HG02884 (cell line): ENCODE measurements at regions not wholly inside any gene's neighbourhood (a gene's known extent, or its start where the extent isn't known, plus 50 kb on each side); places are given as distances from the start of the nearest gene placed in this dataset.
A peak's percentile ranks its signal among the peaks of the same experiment; 100 is the strongest.

Experiments used
- ATAC-seq: cut with Tn5 transposase; IDR thresholded peaks from one replicate; pipeline ENCODE4 v1.9.1; 2021; ENCODE audit warnings: mild to moderate bottlenecking, moderate library complexity; ENCODE audit not compliant: unreplicated experiment

DNA sequence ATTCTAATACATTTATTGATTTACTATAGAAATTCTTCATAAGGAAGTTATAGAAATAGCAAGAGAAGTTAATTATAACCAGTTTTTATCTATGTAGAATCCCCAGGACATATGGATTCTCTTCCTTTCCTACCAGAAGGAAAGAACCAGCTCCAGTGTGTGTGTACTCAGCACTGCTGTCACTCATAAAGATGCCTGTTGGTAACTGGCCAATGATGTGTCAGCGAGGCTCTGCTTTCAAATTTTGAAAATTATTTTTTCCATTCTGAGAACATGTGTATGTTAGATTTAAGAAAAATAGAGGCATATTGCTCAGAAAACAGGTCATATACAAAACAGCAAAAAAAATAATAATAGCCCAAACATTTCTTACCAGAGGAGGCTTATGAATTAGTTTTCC is 814.8 kb upstream of the IGFBP7 start:
- no peak for ATAC-seq

DNA sequence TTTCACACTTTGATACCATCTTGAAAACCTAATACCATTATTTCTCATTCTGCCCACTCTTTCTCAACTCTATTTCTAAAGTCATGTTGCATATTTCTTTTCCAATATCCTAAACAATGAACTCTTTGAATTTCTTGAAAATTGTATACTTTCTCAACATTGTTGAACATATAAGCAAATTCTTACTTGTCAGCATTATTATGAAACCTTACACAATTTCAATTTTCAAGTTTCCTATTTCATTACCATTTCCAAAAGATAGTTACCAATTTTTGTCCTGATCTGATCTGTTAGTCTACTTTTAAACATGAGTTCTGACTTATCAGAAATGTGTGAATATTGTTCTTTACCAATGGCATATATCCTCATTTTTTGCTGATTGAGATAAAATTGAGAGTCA is 806.3 kb upstream of the IGFBP7 start:
- no peak for ATAC-seq

DNA sequence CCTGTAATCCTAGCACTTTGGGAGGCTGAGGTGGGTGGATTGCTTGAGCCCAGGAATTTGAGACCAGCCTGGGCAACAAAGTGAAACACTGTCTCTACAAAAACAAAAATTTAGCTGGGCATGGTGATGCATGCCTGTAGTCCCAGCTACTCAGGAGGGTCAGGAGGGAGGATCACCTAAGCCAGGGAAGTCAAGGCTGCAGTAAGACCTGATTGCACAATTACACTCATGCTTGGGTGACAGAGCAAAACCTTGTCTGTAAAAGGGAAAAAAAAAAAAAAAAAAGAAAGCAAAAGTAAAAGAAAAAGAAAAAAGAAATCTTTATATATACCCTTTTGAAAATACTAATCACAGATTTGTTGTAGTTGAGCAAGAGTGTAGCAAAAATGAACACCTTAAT is 801.0 kb upstream of the IGFBP7 start:
- no peak for ATAC-seq

DNA sequence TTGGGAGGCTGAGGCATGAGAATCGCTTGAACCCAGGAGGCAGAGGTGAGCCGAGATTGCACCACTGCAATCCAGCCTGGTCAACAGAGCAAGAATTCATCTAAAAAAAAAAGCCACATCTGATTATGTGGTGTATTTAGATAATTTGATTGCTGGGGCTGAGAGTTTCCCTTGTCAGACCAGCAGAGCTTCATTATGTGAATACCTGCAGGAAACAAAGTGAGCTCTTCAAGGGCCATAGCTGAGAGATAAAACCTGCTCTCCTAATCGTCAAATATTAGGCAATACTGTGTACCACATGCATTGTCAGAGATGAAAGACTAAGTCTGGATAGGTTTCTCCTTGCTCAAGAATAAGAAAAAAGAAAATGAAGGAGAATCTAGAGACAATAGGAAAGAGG is 800.0 kb upstream of the IGFBP7 start:
- no peak for ATAC-seq

DNA sequence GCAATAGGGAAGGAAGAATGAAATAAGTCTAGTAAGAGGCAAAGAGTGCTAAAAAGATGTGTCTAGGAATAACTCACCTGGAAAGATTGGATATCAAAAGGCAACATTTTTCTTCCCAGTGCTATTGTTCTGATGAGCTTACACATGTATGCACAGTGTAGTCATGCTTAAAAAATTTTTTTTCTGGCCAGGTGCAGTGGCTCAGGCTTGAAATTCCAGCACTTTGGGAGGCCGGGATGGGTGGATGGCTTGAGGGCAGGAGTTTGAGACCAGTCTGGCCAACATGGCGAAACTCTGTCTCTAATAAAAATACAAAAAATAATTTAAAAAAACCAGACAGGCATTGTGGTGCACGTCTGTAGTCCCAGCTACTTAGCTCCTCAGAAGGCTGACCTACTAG is 795.8 kb upstream of the IGFBP7 start:
- ATAC-seq: no peak

DNA sequence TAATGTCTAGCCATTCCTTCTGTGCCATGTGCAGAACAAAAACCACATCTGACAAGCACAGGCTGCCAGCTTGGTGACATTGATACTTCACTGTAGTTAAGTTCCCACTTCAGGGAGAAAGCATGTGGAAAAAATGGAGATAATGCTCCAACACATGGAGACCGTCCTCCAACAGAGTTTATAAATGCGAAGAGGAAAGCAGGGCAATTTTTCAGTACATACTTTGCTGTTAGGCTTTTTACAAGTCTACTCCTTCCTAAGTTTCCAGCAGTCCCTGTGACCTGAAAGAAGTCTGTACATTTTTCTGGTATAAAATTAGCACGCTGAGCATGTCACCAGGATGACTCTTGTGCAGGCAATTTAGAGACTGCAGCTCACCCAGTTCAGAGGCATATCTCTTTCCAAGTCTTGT is 766.9 kb upstream of the IGFBP7 start:
- no peak for ATAC-seq

DNA sequence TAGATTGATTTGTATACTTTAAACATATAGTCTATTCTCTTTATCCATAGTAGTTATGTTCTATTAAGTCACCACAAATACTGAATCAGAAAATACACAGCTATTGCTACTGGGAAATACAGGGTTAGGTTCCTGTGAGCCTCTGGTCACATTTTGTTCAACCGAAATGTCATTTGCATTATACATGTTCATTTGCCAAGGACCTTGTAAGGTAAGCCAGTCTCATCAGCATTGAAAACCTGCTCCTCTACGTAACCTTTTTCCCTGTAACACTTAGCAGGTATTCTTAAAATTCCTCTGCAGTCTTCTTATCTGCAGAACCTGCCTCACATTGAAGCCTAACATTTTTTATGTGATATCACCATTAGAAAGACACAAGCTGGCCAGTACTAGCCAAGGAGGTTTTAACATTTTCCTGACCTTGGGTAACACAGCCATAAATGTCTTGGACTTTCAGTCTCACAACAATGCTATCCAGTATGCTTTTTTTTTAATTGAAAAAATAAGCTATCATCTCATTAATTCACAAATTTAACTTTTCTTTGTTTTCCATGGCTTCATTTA is 765.7 kb upstream of the IGFBP7 start:
- ATAC-seq: no peak

DNA sequence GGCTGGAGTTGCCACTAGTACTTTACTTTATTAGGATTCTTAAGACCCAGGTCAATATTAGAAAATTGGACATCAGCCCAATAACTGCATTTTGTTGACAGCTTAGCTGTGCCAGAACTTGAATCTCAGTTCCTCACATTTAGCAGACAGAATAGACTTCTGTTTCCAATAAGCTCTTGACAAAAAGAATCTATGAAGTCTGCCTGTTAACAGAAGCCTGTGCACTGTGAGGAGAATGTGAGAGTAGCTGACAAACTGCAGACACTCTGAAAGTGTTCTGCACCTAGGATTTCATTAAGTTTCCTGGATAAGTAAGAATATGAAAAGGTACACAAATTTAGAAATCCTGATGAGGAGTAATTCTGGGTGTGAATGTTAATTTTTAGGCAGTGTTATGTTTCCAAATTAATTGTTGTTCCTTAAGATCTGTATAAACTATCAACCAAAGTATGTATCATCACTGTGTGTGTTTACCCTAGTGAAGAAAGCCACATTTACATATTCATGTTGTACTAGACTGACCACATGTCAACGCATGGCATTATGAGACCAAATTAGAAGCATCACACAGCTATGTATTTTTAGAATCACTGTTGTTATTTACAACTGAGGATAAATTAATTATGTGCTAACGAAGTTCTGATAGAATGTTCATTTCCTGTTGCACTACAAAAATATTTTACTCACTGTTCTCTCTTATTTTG is 756.4 kb upstream of the IGFBP7 start:
- no peak for ATAC-seq

DNA sequence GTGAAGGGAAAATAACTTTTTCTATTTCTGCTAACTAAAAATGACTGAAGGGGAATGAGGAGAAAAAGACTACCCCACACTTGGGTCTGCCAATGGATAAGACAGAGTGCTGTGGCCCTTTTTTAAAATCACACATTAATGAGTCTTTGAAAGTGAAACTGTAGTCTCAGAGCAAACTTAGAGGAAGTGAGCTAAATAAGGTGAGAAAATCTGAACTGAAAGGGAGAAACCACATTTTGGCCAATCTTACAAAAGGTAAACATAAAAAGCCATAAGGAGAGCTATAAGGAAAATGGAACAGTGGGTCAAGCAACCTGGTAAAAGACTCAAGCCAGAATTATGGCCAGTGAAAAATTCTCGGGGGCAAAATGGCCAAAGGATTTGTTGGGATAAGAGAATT is 755.1 kb upstream of the IGFBP7 start:
- peak; percentile 77 for ATAC-seq

DNA sequence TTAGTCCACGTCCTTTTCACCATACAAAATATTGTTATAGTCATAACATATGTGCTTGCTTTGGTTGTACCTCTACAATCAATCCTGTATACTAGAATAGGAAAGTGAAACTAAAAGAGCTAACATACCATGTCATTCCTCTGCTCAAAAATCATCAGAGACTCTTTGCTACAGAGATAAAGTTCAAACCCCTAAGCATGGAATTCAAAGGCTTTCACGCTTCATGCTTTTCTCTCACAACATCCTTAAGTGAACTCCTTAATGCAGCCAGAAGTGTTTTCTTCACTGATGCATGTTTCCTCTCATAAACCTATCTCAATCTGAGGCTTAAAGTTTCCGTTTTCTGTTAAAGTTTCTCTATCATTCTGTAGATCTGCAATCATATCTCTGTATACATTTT is 744.6 kb upstream of the IGFBP7 start:
- no peak for ATAC-seq

DNA sequence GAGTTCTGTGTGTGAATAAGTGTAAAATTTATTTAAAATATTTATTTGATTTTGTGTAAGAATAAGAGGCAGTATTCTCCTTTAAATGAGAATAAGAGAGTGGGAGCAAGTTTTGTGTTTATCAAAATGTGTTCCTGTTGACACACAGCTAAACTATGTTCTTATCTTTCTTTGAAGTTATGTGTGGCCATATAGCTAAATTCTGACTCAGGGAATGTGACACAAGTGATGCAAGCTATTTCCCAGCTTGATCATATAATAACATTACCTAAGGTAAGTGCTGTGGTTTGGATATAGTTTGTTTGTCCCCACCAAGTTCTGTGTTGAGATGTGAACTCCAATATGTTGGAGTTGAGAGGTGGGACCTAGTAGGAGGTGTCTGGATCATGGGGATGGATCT is 740.0 kb upstream of the IGFBP7 start:
- ATAC-seq: no peak

DNA sequence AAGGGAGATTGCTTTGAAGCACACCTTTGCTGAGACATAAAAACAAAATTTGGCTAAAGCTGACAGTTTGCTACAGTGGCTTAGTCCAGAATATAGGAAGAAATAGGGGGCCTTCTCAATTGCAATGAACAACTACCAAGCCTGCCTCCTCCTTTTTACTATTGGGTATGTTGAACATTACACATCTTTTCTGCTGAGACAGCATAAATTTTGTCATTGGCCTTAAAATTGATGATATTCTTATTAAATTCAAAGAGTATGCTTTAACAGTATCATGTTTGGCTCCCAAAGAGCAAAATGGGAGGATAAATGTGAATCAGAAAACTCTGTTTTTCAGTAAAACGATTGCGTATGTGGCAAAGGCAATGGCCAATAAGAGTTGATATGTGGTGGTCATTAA is 721.9 kb upstream of the IGFBP7 start:
- ATAC-seq: no peak

DNA sequence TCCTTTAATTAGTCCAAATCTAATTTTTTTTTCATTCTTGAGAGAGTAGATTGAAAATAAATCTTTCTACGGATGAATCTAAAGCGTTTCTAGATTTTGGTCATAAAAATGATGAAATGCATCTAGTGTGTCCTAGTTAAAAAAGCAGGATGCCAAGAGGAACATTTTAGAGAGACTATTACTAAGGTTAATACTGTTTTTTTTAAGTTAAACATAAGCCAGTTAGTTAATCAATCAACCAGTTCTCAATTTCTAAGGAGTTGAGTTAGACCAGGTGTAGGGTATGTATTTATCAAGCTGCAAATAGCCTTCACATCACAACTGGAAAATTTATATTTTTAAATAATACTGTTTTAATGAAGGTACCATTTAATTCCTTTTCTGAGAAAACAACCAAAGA is 679.5 kb upstream of the IGFBP7 start:
- ATAC-seq: no peak

DNA sequence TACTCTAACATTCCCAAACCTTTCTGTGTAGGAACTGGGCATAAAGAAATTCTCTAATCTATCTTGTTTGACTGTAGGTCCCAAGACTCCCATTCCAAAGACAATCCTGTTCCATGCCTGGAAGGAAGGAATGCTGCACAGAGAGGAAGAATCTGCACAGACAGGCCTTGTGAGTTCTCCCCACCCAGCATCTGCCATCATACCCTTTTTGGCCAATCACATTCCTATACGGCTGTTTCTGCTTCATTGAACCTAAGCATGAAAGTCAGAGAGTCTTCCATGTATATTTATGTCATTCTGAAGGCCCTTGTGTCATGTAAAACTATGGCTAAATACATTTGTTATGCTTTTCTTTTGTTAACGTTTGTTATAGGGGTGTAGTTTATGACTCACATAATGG is 667.7 kb upstream of the IGFBP7 start:
- no peak for ATAC-seq

DNA sequence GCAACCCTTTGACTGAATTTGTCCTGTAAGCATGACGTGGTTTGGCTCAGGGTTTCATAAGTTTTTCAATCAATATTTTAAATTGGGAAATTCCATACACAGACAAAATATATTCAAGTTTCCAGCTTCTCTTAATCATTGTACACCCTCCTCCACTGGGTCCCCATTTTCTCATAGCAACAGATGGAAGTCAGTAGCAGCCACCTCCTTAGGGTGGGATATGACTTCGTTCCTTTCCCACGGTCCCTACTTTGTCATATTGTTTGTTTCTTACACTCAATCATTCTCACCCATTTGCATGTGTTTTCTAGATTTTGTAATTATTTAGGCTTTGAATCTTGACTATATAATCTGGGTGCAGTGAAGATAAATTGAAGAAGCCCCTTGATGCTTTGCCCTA is 664.5 kb upstream of the IGFBP7 start:
- ATAC-seq: no peak

DNA sequence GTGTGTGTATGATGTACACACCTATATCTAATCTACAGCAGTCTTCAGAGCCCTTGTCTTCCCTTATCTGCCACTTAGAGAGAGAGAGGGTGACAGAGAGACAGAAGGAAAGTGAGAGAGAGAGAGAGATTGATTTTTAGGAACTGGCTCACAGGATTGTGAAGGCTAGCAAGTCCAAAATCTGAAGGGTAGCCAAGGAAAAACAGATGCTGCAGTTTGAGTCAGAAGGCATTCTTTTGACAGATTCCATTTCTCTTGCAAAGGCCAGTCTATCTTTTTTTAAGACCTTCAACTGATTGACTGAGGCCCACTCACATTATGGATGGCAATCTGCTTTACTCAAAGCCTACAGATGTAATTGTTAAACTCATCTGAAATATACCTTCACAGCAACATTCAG is 664.0 kb upstream of the IGFBP7 start:
- no peak for ATAC-seq

DNA sequence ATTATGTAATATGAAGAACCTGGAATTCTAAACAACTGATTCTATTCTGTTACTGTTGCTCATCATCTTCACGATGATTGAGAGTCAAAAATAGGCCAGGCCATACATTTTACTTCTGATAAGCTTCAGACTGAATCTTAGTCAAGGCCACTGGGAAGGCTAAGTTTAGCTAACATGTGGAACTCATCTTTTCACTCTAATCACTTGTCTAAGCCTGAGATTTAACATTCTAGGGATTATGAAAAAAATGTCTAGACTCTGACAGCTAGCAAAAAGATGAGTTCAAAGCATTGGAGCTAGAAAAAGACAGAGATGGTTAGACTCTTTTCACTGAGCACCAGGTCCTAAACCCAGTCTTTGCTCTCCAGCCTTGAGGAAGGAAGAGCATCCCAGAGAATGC is 656.2 kb upstream of the IGFBP7 start:
- no peak for ATAC-seq

DNA sequence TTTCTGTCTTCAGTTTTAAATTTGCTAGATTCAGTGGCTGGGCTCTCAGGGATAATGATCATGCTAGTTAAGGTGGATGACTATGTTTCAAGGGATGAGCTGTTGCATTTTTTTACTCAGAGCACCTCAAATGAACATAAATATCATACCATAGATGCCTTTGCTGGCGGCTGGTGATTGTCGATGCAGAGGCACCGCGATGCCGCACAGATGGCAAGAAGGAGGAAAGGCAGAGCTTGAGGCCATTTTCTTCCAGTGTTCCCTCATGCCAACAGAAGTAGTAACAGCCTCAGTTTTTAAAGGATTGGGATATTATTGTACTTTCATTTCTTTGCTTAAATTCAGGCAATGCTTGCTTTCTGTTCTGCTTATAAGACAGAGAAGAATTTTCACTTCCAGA is 654.7 kb upstream of the IGFBP7 start:
- no peak for ATAC-seq

DNA sequence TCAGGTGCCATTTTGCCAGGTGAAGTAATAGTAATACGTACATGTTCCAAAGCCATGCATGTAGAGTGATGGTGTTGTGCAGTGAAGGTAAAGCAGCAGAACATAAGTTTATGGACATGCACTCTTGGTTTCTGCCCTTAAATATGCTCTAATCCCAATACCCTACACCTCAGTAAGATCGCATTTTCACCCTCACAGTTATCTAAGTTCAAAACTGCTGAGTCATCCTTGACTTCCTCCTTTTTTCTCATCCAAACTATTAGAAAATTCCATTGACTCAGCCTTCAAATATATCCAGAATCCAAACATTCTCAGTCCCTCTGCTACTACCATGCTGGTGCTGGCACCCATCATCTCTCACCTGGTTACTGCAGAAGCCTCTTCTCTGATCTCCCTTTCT is 652.9 kb upstream of the IGFBP7 start:
- no peak for ATAC-seq

DNA sequence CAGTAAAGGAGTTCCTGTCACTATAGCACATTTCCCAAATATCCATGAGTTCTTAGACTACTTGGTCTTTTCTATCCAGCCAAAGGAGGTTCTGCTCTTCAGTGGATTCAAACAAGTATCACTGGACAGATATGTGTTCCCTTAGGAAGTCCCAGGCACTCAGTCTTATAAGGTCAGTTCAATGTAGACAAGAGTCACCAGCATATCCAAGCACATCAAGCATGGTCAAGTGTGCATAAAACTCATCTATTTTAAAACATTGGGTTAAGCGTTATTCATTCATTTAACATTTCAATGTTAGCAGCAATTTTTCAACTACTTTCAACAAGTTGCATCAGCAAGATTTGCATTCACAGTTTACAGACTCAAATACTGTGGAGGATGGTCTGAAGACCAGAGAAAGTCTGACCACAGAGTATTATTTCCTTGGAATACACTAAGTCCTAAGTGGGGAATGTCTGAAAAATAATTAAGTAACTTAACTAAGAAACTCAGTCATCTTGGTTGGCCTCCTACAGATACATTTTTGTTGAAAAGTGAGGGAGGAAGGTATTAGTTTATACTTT is 630.5 kb upstream of the IGFBP7 start:
- ATAC-seq: no peak

DNA sequence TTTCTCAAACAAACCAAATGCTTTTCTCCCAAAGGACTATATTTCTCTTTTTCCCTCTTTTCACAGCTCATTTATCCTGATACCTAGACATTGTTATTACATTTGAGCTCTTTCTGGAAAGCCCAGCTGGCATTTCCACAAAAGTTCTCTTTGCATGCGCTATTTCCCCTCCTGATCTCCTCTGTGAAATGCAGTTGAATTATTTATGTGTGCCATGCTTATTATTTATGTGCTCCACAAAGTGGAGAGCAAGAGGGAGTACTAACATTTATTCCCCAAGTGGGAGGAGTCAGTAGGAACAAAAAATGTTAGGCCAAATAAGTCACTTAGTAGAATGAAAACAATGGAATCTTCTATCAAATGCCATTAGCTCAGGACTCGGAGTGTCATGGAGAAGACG is 626.6 kb upstream of the IGFBP7 start:
- ATAC-seq: no peak

DNA sequence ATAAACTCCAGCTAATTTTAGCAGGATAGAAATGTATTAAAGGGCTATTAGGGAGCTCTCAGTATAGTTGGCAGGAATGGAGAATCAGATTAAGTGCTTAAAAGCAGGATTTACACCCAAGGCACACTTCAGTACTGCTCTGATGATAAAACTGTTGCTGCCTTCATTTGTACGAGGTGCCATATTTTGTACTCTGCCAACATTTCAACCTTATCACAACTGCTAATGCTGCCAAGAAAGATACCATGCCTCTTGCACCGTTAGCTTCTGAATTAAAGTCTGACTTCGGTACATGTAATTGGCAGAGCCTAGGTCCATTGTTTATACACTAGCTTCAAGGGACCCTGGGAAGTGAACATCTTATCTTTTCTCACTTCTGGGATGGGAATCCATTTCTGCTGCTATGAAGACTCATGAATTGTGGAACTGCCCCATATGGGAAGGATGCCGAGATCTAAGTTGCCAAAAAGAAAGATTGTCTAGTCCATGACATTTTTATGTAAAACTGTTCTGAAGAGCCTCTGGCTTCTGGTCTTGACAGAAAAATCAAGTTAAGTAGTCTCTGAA is 624.0 kb upstream of the IGFBP7 start:
- ATAC-seq: no peak
